IMR-90 (cell line): ENCODE measurements at regions not wholly inside any gene's neighbourhood (a gene's known extent, or its start where the extent isn't known, plus 50 kb on each side); places are given as distances from the start of the nearest gene placed in this dataset.

ENCODE experiments used
- ATAC-seq: fragments of 200-7000 bp; cut with Tn5 transposase; 2 replicates; pipeline ENCODE4 v1.9.1; 2020; ENCODE audit warnings: low read depth, mild to moderate bottlenecking, moderate library complexity
- BruUV-seq: library from RNA; stranded (reverse); fragments of 400-500 nt; replicated peaks from 2 replicates; lab custom pipeline; 2021; lab: Mats Ljungman, UMichigan
- CTCF ChIA-PET: fragments of 300-600 bp; formaldehyde crosslinking; extraction: SDS; loops from one replicate; lab custom pipeline; 2021; ENCODE audit warnings: antibody characterized with exemption; lab: Yijun Ruan, JAX
- POLR2A ChIA-PET: fragments of 300-600 bp; sonication (Branson Sonifier 250); formaldehyde crosslinking; loops from one replicate; lab custom pipeline; 2022; ENCODE audit warnings: antibody characterized with exemption; ENCODE audit not compliant: unreplicated experiment; lab: Charles Lee
- DNase-seq: peaks from one replicate; pipeline ENCODE4 v3.0.0; 2013
- H2AFZ ChIP-seq: replicated peaks from 2 replicates; pipeline ENCODE3; 2013; ENCODE audit warnings: low read length, mild to moderate bottlenecking; ENCODE audit not compliant: poor library complexity
- H2AK5ac ChIP-seq: 2 replicates; pipeline ENCODE4 v1.6.1; 2013; ENCODE audit warnings: low read depth, low read length, inconsistent platforms
- H2AK9ac ChIP-seq: replicated peaks from 2 replicates; pipeline ENCODE3; 2013; ENCODE audit warnings: mild to moderate bottlenecking, low read depth, low read length, moderate library complexity; ENCODE audit not compliant: poor library complexity
- H2BK120ac ChIP-seq: 2 replicates; pipeline ENCODE4 v1.6.1; 2013; ENCODE audit warnings: low read depth, low read length, inconsistent platforms
- H2BK15ac ChIP-seq: 3 replicates; pipeline ENCODE4 v1.6.1; 2013; ENCODE audit warnings: low read depth, low read length, inconsistent platforms
- H2BK20ac ChIP-seq: 2 replicates; pipeline ENCODE4 v1.6.1; 2013; ENCODE audit warnings: low read depth, mild to moderate bottlenecking, inconsistent platforms, low read length, moderate library complexity
- H2BK5ac ChIP-seq: 2 replicates; pipeline ENCODE4 v1.6.1; 2013; ENCODE audit warnings: mild to moderate bottlenecking, low read depth, low read length, inconsistent platforms; ENCODE audit not compliant: poor library complexity, severe bottlenecking
- H3K14ac ChIP-seq: replicated peaks from 2 replicates; pipeline ENCODE4 v1.6.1; 2013; ENCODE audit warnings: low read depth, low read length, inconsistent platforms
- H3K18ac ChIP-seq: 2 replicates; pipeline ENCODE4 v1.6.1; 2013; ENCODE audit warnings: low read depth, low read length, control low read depth
- H3K23ac ChIP-seq: 2 replicates; pipeline ENCODE4 v1.6.1; 2013; ENCODE audit warnings: low read depth, low read length, inconsistent platforms
- H3K27ac ChIP-seq: 2 replicates; pipeline ENCODE4 v1.5.1; 2013; ENCODE audit warnings: mild to moderate bottlenecking, control low read depth, low read length; ENCODE audit not compliant: insufficient read depth
- H3K27me3 ChIP-seq: 2 replicates; pipeline ENCODE4 v1.6.1; 2013; ENCODE audit warnings: low read length; ENCODE audit not compliant: control insufficient read depth, insufficient read depth
- H3K36me3 ChIP-seq: 2 replicates; pipeline ENCODE4 v1.6.1; 2013; ENCODE audit warnings: low read length, mixed read lengths; ENCODE audit not compliant: control insufficient read depth, insufficient read depth
- H3K4ac ChIP-seq: 2 replicates; pipeline ENCODE4 v1.6.1; 2013; ENCODE audit warnings: low read depth, low read length, inconsistent platforms
- H3K4me1 ChIP-seq: 2 replicates; pipeline ENCODE4 v1.6.1; 2013; ENCODE audit warnings: low read length, mixed read lengths; ENCODE audit not compliant: control insufficient read depth, insufficient read depth
- H3K4me2 ChIP-seq: 2 replicates; pipeline ENCODE4 v1.6.1; 2013; ENCODE audit warnings: low read depth, mild to moderate bottlenecking, control low read depth, low read length, moderate library complexity
- H3K4me3 ChIP-seq: 2 replicates; pipeline ENCODE4 v1.5.1; 2013; ENCODE audit warnings: low read depth, mild to moderate bottlenecking, control low read depth, low read length, moderate library complexity; ENCODE audit not compliant: insufficient read depth
- H3K56ac ChIP-seq: 2 replicates; pipeline ENCODE4 v1.6.1; 2013; ENCODE audit warnings: low read length, inconsistent platforms; ENCODE audit not compliant: insufficient read depth; ENCODE audit errors: extremely low read depth
- H3K79me1 ChIP-seq, 2 experiments: 2 replicates each; pipeline ENCODE4 v1.6.1; 2013; ENCODE audit warnings: low read length in 2 of 2, inconsistent platforms in 1 of 2, low read depth in 1 of 2
- H3K9ac ChIP-seq: 2 replicates; pipeline ENCODE4 v1.6.1; 2013; ENCODE audit warnings: low read depth, low read length, control low read depth
- H3K9me1 ChIP-seq: 2 replicates; pipeline ENCODE4 v1.6.1; 2013; ENCODE audit warnings: low read length, inconsistent platforms; ENCODE audit not compliant: insufficient read depth
- H3K9me3 ChIP-seq: 2 replicates; pipeline ENCODE4 v1.6.1; 2013; ENCODE audit warnings: low read length; ENCODE audit not compliant: control insufficient read depth, insufficient read depth
- H4K20me1 ChIP-seq: 2 replicates; pipeline ENCODE4 v1.6.1; 2013; ENCODE audit warnings: low read length, inconsistent platforms; ENCODE audit not compliant: insufficient read depth
- H4K5ac ChIP-seq: 2 replicates; pipeline ENCODE4 v1.6.1; 2013; ENCODE audit warnings: mild to moderate bottlenecking, low read depth, low read length, control low read depth
- H4K8ac ChIP-seq, 2 experiments: 2 replicates each; pipeline ENCODE4 v1.6.1; 2013; ENCODE audit warnings: low read depth in 2 of 2, low read length in 2 of 2, control low read depth in 1 of 2, inconsistent platforms in 1 of 2
- H4K91ac ChIP-seq: 2 replicates; pipeline ENCODE4 v1.6.1; 2013; ENCODE audit warnings: low read depth, low read length, inconsistent platforms; ENCODE audit not compliant: insufficient read depth
- CEBPB ChIP-seq: IDR thresholded peaks from 2 replicates; pipeline ENCODE4 v1.6.1; 2012; ENCODE audit warnings: low read depth, low read length, improper control_type of control experiment
- POLR2A ChIP-seq: IDR thresholded peaks from 2 replicates; pipeline ENCODE4 v1.6.1; 2012; ENCODE audit warnings: mild to moderate bottlenecking, low read depth, low read length
- WGBS, 2 experiments: methylation state at CpG; one replicate each; pipeline versions ENCODE4 v1.1.5 to v1.1.7; 2013; ENCODE audit warnings: missing lambda C conversion rate in 2 of 2; ENCODE audit not compliant: insufficient read length in 1 of 2; ENCODE audit errors: extremely low coverage in 2 of 2; 5-methylcytosine and 5-hydroxymethylcytosine counted together
- dilution Hi-C: fragments of 300-500 bp; cut with HindIII; formaldehyde crosslinking; loops from one replicate; pipeline ENCODE4 v1.14.3; 2018; ENCODE audit warnings: low sequenced_read_pairs; ENCODE audit not compliant: unreplicated experiment
- in situ Hi-C: fragments of 300-500 bp; cut with MboI; formaldehyde crosslinking; loops from 3 replicates; pipeline ENCODE4 v1.14.3; 2019; ENCODE audit warnings: low sequenced_read_pairs, inconsistent platforms, mixed read lengths
- intact Hi-C: fragments of 100-400 bp; cut with micrococcal nuclease; formaldehyde crosslinking; loops from 2 replicates; pipeline ENCODE4 v1.10.0; 2022

DNA sequence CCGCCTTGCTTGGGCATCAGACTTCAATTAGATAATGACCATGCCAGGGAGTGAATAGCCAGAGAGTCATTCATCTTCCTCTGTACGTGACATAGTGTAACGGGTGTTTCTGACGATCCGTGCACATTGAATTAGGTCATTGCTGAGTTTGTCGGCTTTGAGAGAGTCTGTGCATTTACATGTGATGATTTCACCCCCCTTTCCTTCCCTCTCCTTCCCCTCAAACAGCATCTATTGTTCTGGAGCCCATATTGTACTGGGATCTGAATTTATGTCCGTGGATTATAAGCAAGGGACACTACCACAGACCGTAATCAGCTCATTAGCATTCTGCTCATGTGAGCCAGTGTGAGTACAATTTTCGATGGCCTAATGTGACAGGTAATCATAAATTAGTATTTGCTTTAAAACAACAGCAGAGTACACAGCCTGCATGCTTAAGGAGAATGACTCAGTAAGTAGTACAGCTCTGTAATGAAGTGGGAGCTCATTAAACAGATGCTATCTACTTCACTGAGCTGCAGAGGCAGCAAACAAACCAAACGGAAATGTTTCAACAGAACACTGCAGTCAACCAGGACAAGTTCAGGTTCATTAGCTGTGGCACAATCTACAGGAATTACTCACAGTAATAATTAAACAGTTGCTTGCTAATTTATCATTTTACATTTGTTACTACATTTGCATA lies 302.1 kb downstream of the CSNK1G3 start:
- H3K4me1 ChIP-seq: peaks cover 9% of the 10 kb centered on the region; the same call in 1 of the 2 replicates
- no peak overlapping the region for H2AK5ac ChIP-seq
- intact Hi-C loops (no loop called here), in situ Hi-C loops (no loop called here), dilution Hi-C loops (no loop called here)
- no peak overlapping the region; the same call in 1 of the 2 replicates for H4K5ac ChIP-seq
- TF ChIP-seq POLR2A (no peak), CEBPB (no peak)
- no peak overlapping the region for H4K91ac ChIP-seq
- no peak overlapping the region for H2AFZ ChIP-seq
- no peak overlapping the region for H2AK9ac ChIP-seq
- H3K4me3 ChIP-seq: no peak overlapping the region
- ATAC-seq (peak; percentile 80), DNase-seq (peak; percentile 25)
- H2BK15ac ChIP-seq: 0 out of 3 replicates have a peak overlapping the region, but pooled peaks have one; percentile 2
- peak overlapping the region; percentile 22; the same call in 1 of the 2 replicates for H3K4ac ChIP-seq
- H3K27me3 ChIP-seq: no peaks in the 10 kb centered on the region
- no peaks in the 10 kb centered on the region for H3K79me1 ChIP-seq
- no peaks in the 10 kb centered on the region for H3K36me3 ChIP-seq
- H4K20me1 ChIP-seq: no peaks in the 10 kb centered on the region
- ChIA-PET CTCF (no interaction called here), POLR2A (no interaction called here)
- 100% methylated on average over 1 of the region's 10 CpGs; no CpG with 5 or more reads in 1 of the 2 experiments for WGBS, 2 experiments
- H4K8ac ChIP-seq: 0 out of 4 replicates have a peak overlapping the region, but pooled peaks of 1 of the 2 experiments have one; percentile 2
- H3K27ac ChIP-seq: no peak overlapping the region
- no peak overlapping the region for H3K56ac ChIP-seq
- H3K9ac ChIP-seq: no peak overlapping the region
- H3K23ac ChIP-seq: no peak overlapping the region
- 0 out of 2 replicates have a peak overlapping the region, but pooled peaks have one; percentile 18 for H2BK120ac ChIP-seq
- H3K18ac ChIP-seq: peak overlapping the region; percentile 37; the same call in 1 of the 2 replicates
- BruUV-seq: no TSS peak
- no peak overlapping the region for H3K14ac ChIP-seq
- no peak overlapping the region for H3K4me2 ChIP-seq
- no peaks in the 10 kb centered on the region for H3K9me1 ChIP-seq
- peak overlapping the region; percentile 27; the same call in 1 of the 2 replicates for H2BK20ac ChIP-seq
- peak overlapping the region; percentile 14 for H2BK5ac ChIP-seq
- H3K9me3 ChIP-seq: no peaks in the 10 kb centered on the region
